IPS-20b (cell line): ENCODE measurements at regions not wholly inside any gene's neighbourhood (a gene's known extent, or its start where the extent isn't known, plus 50 kb on each side); places are given as distances from the start of the nearest gene placed in this dataset.

Experiments
- H3K27ac ChIP-seq: one replicate; pipeline ENCODE4 v1.5.1; 2013; ENCODE audit warnings: low read length
- H3K27me3 ChIP-seq: 2 replicates; pipeline ENCODE4 v1.6.1; 2013; ENCODE audit warnings: mild to moderate bottlenecking, low read length, inconsistent platforms; ENCODE audit not compliant: insufficient read depth
- H3K36me3 ChIP-seq: 2 replicates; pipeline ENCODE4 v1.6.1; 2013; ENCODE audit warnings: low read depth, mild to moderate bottlenecking, inconsistent platforms, low read length, moderate library complexity; ENCODE audit not compliant: insufficient read depth
- H3K4me1 ChIP-seq: 2 replicates; pipeline ENCODE4 v1.6.1; 2013; ENCODE audit warnings: mild to moderate bottlenecking, control low read depth, inconsistent platforms, low read length, moderate library complexity; ENCODE audit not compliant: insufficient read depth
- H3K4me3 ChIP-seq: 2 replicates; pipeline ENCODE4 v1.5.1; 2013; ENCODE audit warnings: mild to moderate bottlenecking, low read length, inconsistent platforms
- H3K9ac ChIP-seq: 2 replicates; pipeline ENCODE4 v1.6.1; 2013; ENCODE audit warnings: low read depth, mild to moderate bottlenecking, inconsistent platforms, low read length, moderate library complexity
- H3K9me3 ChIP-seq: 2 replicates; pipeline ENCODE4 v1.6.1; 2013; ENCODE audit warnings: mild to moderate bottlenecking, low read depth, low read length, inconsistent platforms; ENCODE audit not compliant: insufficient read depth

- Histone ChIP-seq H3K27ac (no peak overlapping the region), H3K27me3 (no peaks in the 10 kb centered on the region), H3K36me3 (no peaks in the 10 kb centered on the region), H3K9me3 (no peaks in the 10 kb centered on the region), H3K9ac (no peak overlapping the region), H3K4me3 (no peak overlapping the region), H3K4me1 (peaks cover 8% of the 10 kb centered on the region; the same call in 1 of the 2 replicates)
These were observed 644.3 kb upstream of the PTCHD4 start for GRCh38 chr6:48755315-48755714.

DNA sequence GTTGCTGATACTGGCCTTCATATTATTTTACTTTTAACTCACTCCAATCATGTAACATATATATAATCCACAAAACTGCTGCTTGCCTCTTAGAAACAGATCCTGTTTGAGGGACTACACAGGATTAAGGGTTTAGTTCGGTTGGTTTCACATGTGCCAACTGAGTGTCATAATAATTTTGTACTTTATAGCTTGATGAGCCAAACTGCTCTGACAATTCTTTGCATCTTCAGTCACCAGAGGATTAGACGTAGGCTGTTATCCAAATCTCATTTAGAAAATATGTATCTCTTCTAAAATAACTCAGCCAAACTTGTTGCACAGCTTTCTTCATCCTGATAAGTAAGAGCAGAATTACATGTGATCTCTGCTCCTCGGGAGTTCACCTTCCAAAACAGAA is 643.6 kb upstream of the PTCHD4 start:
- Histone ChIP-seq H3K27ac (no peak overlapping the region), H3K9ac (no peak overlapping the region), H3K27me3 (no peaks in the 10 kb centered on the region), H3K4me1 (peaks cover 8% of the 10 kb centered on the region; the same call in 1 of the 2 replicates), H3K9me3 (no peaks in the 10 kb centered on the region), H3K4me3 (no peak overlapping the region), H3K36me3 (no peaks in the 10 kb centered on the region)

GRCh38 chr6:48750861-48751260 is 639.9 kb upstream of the PTCHD4 start:
- no peak overlapping the region for H3K4me3 ChIP-seq
- H3K9me3 ChIP-seq = no peaks in the 10 kb centered on the region
- peaks cover 8% of the 10 kb centered on the region; the same call in 1 of the 2 replicates for H3K4me1 ChIP-seq
- H3K27me3 ChIP-seq = no peaks in the 10 kb centered on the region
- no peak overlapping the region for H3K27ac ChIP-seq
- H3K36me3 ChIP-seq = no peaks in the 10 kb centered on the region
- H3K9ac ChIP-seq = no peak overlapping the region

DNA sequence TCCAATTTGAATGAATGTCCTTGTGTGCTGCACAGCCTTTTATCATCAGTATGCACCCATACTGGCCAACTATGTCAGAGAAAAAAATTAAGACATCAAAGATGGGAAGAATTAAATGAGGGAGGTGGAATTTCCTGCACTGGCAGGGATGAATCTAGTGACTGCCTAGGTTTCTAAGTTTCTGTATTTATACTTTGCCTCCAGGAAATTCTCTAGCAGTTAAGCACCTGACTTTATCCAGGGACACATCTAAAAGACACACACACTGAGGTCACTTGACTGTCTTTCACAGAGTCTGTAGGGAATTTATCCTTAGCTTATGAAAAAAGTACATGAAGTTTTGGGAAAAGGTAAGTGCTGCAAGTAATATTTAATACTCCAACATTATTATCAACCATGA is 636.5 kb upstream of the PTCHD4 start:
- Histone ChIP-seq H3K9ac (no peak overlapping the region), H3K27ac (no peak overlapping the region), H3K36me3 (no peaks in the 10 kb centered on the region), H3K27me3 (no peaks in the 10 kb centered on the region), H3K9me3 (no peaks in the 10 kb centered on the region), H3K4me3 (no peak overlapping the region), H3K4me1 (peaks cover 8% of the 10 kb centered on the region; the same call in 1 of the 2 replicates)

- peaks cover 8% of the 10 kb centered on the region; the same call in 1 of the 2 replicates for H3K4me1 ChIP-seq
- no peak overlapping the region for H3K4me3 ChIP-seq
- H3K9ac ChIP-seq = no peak overlapping the region
- no peaks in the 10 kb centered on the region for H3K27me3 ChIP-seq
- H3K9me3 ChIP-seq = no peaks in the 10 kb centered on the region
- no peak overlapping the region for H3K27ac ChIP-seq
- no peaks in the 10 kb centered on the region for H3K36me3 ChIP-seq
These were observed 636.0 kb upstream of the PTCHD4 start for GRCh38 chr6:48747040-48747439.

- Histone ChIP-seq H3K27ac (no peak overlapping the region), H3K36me3 (no peaks in the 10 kb centered on the region), H3K27me3 (no peaks in the 10 kb centered on the region), H3K9ac (no peak overlapping the region), H3K9me3 (no peaks in the 10 kb centered on the region), H3K4me1 (no peaks in the 10 kb centered on the region), H3K4me3 (no peak overlapping the region)
These were observed 634.0 kb upstream of the PTCHD4 start for GRCh38 chr6:48744948-48745347.

DNA sequence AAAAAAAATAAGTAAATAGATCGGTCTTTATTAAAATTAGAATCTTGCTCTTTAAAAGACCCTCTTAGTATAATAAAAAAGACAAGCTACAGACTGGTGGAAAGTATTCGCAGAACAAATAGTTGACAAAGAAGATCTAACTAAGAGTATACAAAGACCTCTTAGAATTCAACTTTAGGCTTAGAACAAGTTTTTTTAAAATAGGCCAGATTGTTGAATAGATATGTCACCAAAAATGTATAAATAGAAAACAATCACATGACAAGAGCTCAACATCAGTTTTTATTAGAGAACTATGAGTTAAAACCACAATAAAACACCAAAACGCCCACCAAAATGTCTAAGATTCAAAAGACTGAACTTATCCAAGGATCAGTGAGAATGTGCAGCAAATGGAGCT is 632.7 kb upstream of the PTCHD4 start:
- Histone ChIP-seq H3K4me3 (no peak overlapping the region), H3K9ac (no peak overlapping the region), H3K4me1 (no peaks in the 10 kb centered on the region), H3K27ac (no peak overlapping the region), H3K27me3 (no peaks in the 10 kb centered on the region), H3K36me3 (no peaks in the 10 kb centered on the region), H3K9me3 (no peaks in the 10 kb centered on the region)

GRCh38 chr6:48736501-48737206 is 625.7 kb upstream of the PTCHD4 start:
- no peaks in the 10 kb centered on the region for H3K4me1 ChIP-seq
- no peaks in the 10 kb centered on the region for H3K27me3 ChIP-seq
- no peaks in the 10 kb centered on the region for H3K36me3 ChIP-seq
- H3K9ac ChIP-seq = no peak overlapping the region
- H3K4me3 ChIP-seq = no peak overlapping the region
- no peaks in the 10 kb centered on the region for H3K9me3 ChIP-seq
- no peak overlapping the region for H3K27ac ChIP-seq

DNA sequence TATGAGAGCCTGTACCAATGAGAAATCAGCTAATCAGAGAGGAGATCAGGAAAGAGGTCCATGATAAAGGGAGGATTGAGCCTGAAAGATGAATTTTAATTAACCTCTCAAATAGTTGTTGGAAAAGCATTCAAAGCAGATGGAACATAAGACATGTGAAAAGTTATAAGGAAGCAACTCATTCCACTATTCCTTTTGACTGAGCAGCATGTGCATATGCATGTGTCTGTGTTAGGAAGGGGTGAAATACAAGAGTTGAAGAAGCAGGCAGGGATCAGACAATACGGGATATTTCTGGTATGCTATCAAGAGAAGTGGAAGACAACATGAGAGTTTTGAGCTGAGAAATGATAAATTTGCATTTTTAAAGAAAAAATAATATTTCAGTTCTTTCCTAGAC is 624.8 kb upstream of the PTCHD4 start:
- Histone ChIP-seq H3K9ac (no peak overlapping the region), H3K36me3 (no peaks in the 10 kb centered on the region), H3K4me3 (no peak overlapping the region), H3K9me3 (no peaks in the 10 kb centered on the region), H3K4me1 (no peaks in the 10 kb centered on the region), H3K27ac (no peak overlapping the region), H3K27me3 (no peaks in the 10 kb centered on the region)

GRCh38 chr6:48733581-48733980 is 622.6 kb upstream of the PTCHD4 start:
- Histone ChIP-seq H3K27ac (no peak overlapping the region), H3K27me3 (no peaks in the 10 kb centered on the region), H3K9ac (no peak overlapping the region), H3K36me3 (no peaks in the 10 kb centered on the region), H3K9me3 (no peaks in the 10 kb centered on the region), H3K4me1 (no peaks in the 10 kb centered on the region), H3K4me3 (no peak overlapping the region)

DNA sequence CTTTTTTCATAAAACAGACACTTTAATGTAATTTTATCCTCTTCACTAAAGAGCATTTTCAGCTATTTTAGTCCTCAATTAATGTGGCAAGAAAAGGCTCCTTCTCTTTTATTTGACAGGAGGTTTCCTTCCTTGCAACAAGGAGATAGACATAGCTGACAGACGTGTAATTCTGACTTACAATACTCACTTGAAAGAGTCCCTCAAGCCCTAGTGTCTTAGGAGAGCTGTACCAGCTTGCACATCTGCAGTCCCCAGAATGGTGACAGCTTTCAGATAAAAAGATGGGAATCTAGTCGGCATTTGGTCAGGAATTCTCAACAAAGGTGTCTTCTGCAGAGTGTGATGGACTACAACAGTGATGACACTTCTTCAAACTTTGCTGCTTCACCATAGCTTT is 603.7 kb upstream of the PTCHD4 start:
- no peaks in the 10 kb centered on the region for H3K36me3 ChIP-seq
- H3K4me3 ChIP-seq = no peak overlapping the region
- H3K27ac ChIP-seq = no peak overlapping the region
- H3K9ac ChIP-seq = no peak overlapping the region
- H3K27me3 ChIP-seq = no peaks in the 10 kb centered on the region
- H3K4me1 ChIP-seq = no peaks in the 10 kb centered on the region
- no peaks in the 10 kb centered on the region for H3K9me3 ChIP-seq

DNA sequence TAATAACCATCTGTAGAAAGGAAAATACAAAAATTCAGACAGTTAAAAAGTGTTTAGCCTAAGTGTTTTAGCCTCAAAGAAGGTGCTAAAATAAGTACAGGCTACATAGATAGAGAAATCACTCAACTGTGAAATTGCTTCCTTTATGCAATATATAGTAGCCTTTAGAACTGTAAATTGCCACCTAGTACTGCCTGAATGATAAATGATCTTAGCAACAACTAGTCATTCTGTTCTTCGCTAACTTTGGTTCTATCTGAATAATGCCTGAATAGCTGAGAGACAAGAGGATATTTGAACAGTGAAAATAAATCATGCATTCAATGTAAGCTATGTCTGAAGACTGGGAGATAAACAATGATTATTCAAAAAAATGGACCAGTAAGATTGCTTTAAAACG is 603.3 kb upstream of the PTCHD4 start:
- H3K36me3 ChIP-seq = no peaks in the 10 kb centered on the region

More for the DNA sequence above, 603.3 kb upstream of the PTCHD4 start:
- H3K27me3 ChIP-seq = no peaks in the 10 kb centered on the region
- H3K9ac ChIP-seq = no peak overlapping the region
- no peak overlapping the region for H3K27ac ChIP-seq
- no peak overlapping the region for H3K4me3 ChIP-seq
- H3K4me1 ChIP-seq = no peaks in the 10 kb centered on the region
- no peaks in the 10 kb centered on the region for H3K9me3 ChIP-seq
